Esophagus squamous epithelium (tissue), 4 donors: ENCODE measurements at regions not wholly inside any gene's neighbourhood (a gene's known extent, or its start where the extent isn't known, plus 50 kb on each side); places are given as distances from the start of the nearest gene placed in this dataset.

Source experiments
- POLR2A ChIP-seq, 4 donors: fragments of 450-650 bp; IDR thresholded peaks; one replicate each; pipeline ENCODE4 v1.6.1; 2017; ENCODE audit warnings: antibody characterized with exemption in 4 of 4, mild to moderate bottlenecking in 4 of 4, moderate library complexity in 3 of 4
- TF ChIP-seq, protein P1 (sequence below), 6 experiments: fragments of 450-650 bp in 4 of 6; fragments of 200-600 bp in 2 of 6; sonication (generic) in 2 of 6; IDR thresholded peaks; one replicate each; pipeline ENCODE4 v1.5.1; 2016 to 2019; ENCODE audit warnings: antibody characterized with exemption in 6 of 6, mild to moderate bottlenecking in 4 of 6, moderate library complexity in 4 of 6

DNA sequence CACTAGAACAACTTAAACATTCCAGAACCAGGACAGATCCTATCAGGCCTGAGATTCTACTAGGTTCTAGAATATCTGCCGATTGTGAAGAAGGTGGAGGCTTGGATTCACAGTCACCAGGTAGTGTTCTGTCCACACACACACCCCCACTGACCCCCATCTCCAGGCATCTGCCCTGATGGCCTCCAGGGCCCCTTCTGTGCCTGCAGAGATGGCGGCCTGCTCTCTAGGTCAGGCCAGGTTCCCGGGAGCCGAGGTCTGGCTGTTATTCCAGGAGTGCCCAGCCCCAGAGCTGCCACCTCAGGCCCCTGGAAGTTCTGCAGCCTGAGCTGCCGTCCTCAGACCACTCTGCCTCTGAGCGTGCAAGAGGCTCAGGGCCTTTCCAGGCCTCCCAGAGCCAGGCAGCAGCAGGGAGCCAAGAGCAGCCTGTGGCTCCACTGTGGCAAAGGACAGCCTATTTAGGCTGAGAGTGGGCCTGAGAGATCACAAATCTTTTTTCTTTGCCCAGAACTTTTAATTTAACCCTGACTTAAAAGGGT is 96.2 kb upstream of the ASAP2 start:
- TF ChIP-seq, protein P1, sequence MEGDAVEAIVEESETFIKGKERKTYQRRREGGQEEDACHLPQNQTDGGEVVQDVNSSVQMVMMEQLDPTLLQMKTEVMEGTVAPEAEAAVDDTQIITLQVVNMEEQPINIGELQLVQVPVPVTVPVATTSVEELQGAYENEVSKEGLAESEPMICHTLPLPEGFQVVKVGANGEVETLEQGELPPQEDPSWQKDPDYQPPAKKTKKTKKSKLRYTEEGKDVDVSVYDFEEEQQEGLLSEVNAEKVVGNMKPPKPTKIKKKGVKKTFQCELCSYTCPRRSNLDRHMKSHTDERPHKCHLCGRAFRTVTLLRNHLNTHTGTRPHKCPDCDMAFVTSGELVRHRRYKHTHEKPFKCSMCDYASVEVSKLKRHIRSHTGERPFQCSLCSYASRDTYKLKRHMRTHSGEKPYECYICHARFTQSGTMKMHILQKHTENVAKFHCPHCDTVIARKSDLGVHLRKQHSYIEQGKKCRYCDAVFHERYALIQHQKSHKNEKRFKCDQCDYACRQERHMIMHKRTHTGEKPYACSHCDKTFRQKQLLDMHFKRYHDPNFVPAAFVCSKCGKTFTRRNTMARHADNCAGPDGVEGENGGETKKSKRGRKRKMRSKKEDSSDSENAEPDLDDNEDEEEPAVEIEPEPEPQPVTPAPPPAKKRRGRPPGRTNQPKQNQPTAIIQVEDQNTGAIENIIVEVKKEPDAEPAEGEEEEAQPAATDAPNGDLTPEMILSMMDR (IDR thresholded peaks at IDR 0.05): no peak
- no peak for TF ChIP-seq POLR2A (IDR thresholded peaks at IDR 0.05)
